GM18868 (cell line): ENCODE measurements at regions not wholly inside any gene's neighbourhood (a gene's known extent, or its start where the extent isn't known, plus 50 kb on each side); places are given as distances from the start of the nearest gene placed in this dataset.
"Not testable (repeated sequence)": the region's sequence is repeated elsewhere in the genome, so short reads cannot be mapped to it uniquely, and the experiment has no call there.

ENCODE experiments used
- ATAC-seq: cut with Tn5 transposase; IDR thresholded peaks from one replicate; pipeline ENCODE4 v1.9.1; 2021; ENCODE audit warnings: mild to moderate bottlenecking, moderate library complexity; ENCODE audit not compliant: unreplicated experiment

GRCh38 chr4:27119239-27119638 lies 258.6 kb downstream of the STIM2 start:
- ATAC-seq: no peak

GRCh38 chr4:27121830-27122229 lies 261.2 kb downstream of the STIM2 start:
- no peak for ATAC-seq

- no peak for ATAC-seq
Measured at GRCh38 chr4:27123123-27123768, 262.6 kb downstream of the STIM2 start.

- ATAC-seq: no peak
Measured at GRCh38 chr4:27123769-27124124, 263.1 kb downstream of the STIM2 start.

- not testable (repeated sequence) for ATAC-seq
Measured at GRCh38 chr4:27126895-27127294, 266.3 kb downstream of the STIM2 start.

GRCh38 chr4:27128443-27128842 lies 267.8 kb downstream of the STIM2 start:
- ATAC-seq: no peak

- ATAC-seq: no peak
Measured at GRCh38 chr4:27129871-27130366, 269.3 kb downstream of the STIM2 start.

GRCh38 chr4:27132497-27132896 lies 271.9 kb downstream of the STIM2 start:
- no peak for ATAC-seq

- no peak for ATAC-seq
Measured at GRCh38 chr4:27140486-27140885, 279.8 kb downstream of the STIM2 start.

GRCh38 chr4:27141530-27141929 lies 280.9 kb downstream of the STIM2 start:
- no peak for ATAC-seq

- ATAC-seq: no peak
Measured at GRCh38 chr4:27142841-27143240, 282.2 kb downstream of the STIM2 start.

- ATAC-seq: no peak
Measured at GRCh38 chr4:27145597-27145996, 285.0 kb downstream of the STIM2 start.

- ATAC-seq: no peak
Measured at GRCh38 chr4:27148211-27148895, 287.7 kb downstream of the STIM2 start.

GRCh38 chr4:27149541-27150212 lies 289.0 kb downstream of the STIM2 start:
- ATAC-seq: no peak

GRCh38 chr4:27152703-27153102 lies 292.1 kb downstream of the STIM2 start:
- ATAC-seq: no peak

- ATAC-seq: no peak
Measured at GRCh38 chr4:27154706-27155105, 294.1 kb downstream of the STIM2 start.

- ATAC-seq: no peak
Measured at GRCh38 chr4:27161191-27161590, 300.6 kb downstream of the STIM2 start.

- no peak for ATAC-seq
Measured at GRCh38 chr4:27168783-27169182, 308.1 kb downstream of the STIM2 start.

- no peak for ATAC-seq
Measured at GRCh38 chr4:27173280-27173679, 312.6 kb downstream of the STIM2 start.

- peak; percentile 55 for ATAC-seq
Measured at GRCh38 chr4:27176400-27176799, 315.8 kb downstream of the STIM2 start.

- peak; percentile 14 for ATAC-seq
Measured at GRCh38 chr4:27176881-27177280, 316.2 kb downstream of the STIM2 start.

GRCh38 chr4:27178061-27178460 lies 317.4 kb downstream of the STIM2 start:
- ATAC-seq: no peak
